Superior temporal gyrus (tissue), 1 donor: ENCODE measurements at regions not wholly inside any gene's neighbourhood (a gene's known extent, or its start where the extent isn't known, plus 50 kb on each side); places are given as distances from the start of the nearest gene placed in this dataset.

Source experiments
- DNase-seq: peaks from one replicate; pipeline ENCODE4 v3.0.0-alpha.2; 2016; ENCODE audit errors: extremely low spot score

DNA sequence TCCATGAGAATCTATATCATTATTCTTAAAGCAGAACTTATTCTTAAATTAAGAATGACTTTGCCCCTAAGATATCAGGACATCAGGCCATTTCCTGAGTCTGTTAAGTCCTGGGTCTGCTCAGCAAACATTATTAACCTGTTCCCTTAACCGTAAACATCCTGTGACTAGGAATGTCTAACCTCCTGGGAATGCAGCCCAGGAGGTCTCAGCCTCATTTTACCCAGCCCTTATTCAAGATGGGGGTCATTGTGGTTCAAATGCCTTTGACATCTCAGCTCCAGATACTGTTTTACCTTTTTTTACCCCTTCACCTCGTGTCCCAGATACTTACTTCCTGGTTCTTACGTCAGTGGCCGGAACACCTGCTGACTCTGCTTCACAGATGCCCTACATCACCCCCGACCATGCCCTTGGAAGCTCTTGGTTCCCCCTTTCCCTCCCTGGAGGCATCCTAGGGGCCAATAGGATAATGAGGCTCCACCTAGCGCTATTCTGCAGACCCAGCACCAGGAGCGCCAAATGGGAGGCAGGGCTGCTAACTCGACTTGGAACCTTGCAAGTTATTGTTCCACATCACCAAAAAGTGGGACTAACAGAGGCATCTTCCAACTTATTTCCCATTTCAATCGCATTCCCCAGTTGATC lies 182.5 kb downstream of the MED10 start:
- no peak for DNase-seq

DNA sequence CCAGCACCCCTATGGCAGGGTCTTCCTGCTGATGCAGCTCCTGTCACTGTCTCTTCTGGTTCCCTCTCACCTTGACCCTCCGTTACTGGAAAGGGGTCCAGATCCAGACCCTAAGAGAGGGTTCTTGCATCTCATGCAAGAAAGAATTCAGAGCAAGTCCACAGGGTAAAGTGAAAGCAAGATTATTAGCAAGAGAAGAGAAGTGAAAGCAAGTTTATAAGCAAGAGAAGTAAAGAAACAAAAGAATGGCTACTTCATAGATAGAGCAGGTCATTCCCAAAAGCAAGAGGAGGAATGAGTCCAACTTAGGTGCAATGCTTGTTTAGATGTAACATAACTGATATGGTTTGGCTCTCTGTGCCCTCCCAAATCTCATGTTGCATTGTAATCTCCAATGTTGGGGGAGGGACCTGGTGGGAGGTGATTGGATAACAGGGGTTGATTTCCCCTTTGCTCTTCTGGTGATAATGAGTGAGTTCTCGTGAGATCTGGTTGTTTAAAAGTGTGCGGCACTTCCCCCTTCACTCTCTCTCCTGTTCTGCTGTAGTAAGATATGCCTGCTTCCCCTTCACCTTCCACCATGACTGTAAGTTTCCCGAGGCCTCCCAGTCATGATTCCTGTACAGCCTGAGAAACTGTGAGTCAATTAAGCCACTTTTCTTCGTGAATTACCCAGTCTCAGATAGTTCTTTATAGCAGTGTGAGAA lies 183.3 kb downstream of the MED10 start:
- DNase-seq: no peak

DNA sequence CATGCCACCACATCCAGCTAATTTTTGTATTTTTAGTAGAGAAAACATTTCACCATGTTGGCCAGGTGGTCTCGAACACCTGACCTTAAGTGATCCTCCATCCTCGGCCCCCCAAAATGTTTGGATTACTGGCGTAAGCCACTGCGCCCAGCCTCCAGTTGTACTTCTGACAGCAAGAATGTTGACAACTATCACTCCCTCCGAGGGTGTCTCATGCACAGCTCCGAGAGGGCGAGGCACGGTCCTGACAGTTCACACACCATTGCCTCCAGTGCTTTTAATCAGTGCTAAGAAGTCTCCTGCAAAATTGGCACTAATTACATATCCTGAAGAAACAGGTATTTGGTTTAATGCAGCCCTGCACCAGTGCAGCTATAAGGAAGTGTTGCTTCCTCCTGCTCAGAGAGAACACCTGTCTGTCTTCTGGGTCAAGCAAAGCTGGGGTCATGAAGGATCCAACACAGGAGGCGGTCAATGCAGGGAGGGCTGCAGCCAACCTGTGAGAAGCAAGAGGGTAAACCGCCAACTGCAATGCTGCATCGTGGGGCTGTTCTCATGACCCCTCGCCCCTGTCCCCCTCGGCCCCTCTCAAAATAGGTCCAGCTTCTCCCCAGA lies 184.0 kb downstream of the MED10 start:
- DNase-seq: no peak

DNA sequence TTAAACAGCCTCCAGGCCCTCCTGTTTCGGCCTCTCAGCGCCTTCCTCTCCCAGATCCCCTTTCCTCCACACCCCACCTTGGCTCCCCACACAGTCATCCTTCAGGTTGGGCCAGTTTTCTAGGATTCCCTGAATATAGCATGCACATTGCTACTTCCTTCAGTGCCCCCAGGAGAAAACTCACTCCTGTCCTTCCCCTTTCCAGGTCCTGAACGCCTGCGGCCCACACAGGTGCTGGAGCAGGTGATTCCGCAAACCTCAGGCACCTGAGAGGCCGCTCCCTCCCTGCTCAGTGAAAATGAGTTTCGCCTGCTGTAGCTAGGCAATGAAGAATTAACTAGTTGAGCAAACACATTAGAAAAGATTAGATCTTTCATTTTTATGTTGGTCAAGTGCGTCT lies 185.0 kb downstream of the MED10 start:
- no peak for DNase-seq

DNA sequence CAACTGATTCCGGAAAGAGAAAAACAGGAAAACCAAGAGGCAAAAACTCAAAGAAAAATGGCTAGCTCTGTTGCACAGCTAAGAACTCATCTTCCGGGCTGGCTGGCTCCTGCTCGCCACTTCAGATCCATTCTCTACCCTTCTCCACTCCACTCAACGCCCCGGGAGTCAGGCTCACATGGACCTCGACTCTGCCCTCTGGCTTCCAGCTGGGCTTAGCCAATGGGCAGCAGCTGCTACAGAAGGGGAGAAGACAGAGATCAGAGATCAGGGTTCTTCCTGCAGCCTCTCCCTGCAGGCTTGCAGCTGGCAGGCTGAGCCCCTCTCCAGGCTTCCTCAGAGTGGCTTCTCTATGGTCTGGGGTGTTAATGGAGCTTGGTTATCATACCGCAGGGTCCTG lies 187.5 kb downstream of the MED10 start:
- no peak for DNase-seq

DNA sequence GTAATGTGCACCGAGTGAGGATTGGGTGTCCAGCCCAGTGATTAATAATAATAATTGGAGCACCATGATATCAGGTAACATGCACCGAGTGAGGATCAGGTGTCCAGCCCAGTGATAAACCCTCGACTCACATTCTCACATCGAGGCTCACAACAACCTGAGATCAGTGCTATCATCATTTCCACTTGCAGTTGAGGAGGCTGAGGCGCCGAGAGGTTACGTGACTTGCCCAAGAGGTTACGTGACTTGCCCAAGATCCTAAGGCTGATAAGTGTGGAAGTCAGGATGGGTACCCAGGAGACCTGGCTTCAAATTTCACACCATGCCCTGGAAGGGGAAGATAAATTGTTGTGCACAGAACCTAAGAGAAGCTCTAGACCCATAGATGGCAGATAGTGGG lies 189.4 kb downstream of the MED10 start:
- DNase-seq: no peak

DNA sequence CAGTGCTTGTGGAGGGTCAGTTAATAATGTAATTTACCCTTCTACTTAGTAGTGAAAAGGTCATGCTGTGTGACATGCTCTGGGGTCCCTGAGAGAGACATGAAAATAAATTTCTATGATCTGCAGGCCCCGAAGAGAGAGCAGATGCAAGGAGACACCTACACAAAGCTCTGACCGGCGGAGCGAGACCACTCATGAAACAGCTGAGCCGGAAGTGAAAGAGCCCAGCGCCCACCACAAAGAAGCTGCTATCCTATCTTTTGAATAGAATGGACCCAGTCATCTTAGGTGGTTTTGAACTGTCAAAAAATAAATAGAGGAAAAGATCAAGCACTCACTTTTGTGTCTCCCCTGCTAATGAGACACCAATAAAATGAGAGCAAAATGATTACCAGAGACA lies 190.0 kb downstream of the MED10 start:
- DNase-seq: no peak

DNA sequence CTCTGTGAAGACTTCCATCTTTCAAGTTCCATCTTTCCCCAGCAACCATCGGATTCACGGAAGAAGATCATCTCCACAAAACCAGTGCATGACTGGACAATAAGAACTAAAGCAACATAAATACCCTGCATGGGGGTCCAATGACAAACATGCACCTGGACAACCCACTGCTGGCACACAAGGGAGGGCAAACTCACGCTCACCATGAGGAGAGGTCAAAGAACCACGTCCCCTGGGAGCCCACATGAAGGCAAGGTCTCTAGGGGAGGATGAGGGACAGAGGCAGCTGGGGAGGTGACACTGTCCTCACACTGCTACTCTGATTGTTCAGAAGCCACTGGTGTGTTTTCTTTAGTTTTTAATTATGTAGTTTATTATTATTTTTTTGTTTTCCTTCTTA lies 190.8 kb downstream of the MED10 start:
- DNase-seq: no peak

DNA sequence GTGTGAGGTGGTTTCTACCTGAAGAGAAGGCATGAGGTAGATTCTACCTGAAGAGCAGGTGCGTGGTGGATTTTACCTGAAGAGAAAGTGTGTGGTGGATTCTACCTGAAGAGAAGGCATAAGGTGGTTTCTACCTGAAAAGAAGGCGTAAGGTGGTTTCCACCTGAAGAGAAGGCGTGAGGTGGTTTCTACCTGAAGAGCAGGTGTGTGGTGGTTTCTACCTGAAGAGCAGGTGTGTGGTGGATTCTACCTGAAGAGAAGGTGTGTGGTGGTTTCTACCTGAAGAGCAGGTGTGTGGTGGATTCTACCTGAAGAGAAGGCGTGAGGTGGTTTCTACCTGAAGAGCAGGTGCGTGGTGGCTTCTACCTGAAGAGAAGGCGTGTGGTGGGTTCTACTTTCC lies 192.8 kb downstream of the MED10 start:
- no peak for DNase-seq

DNA sequence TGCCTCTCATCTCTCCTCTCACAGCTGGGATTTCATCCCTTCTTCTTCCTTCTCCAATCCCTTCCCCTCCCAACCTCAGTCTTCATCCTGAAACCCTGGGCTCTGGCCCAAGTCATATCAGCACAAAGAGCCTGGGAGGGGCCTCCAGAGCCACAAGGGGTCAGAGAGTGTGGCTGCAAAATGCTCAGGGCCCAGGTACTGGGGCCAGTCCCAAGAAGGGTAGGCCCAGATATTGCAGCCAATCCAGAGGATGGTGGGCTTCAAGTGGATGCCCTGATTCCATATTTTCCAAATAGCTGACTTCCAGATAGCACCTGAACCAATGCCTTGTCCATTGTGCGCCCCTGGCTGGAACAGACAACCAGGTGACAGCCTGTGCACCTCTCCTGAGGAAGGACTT lies 193.9 kb downstream of the MED10 start:
- no peak for DNase-seq

DNA sequence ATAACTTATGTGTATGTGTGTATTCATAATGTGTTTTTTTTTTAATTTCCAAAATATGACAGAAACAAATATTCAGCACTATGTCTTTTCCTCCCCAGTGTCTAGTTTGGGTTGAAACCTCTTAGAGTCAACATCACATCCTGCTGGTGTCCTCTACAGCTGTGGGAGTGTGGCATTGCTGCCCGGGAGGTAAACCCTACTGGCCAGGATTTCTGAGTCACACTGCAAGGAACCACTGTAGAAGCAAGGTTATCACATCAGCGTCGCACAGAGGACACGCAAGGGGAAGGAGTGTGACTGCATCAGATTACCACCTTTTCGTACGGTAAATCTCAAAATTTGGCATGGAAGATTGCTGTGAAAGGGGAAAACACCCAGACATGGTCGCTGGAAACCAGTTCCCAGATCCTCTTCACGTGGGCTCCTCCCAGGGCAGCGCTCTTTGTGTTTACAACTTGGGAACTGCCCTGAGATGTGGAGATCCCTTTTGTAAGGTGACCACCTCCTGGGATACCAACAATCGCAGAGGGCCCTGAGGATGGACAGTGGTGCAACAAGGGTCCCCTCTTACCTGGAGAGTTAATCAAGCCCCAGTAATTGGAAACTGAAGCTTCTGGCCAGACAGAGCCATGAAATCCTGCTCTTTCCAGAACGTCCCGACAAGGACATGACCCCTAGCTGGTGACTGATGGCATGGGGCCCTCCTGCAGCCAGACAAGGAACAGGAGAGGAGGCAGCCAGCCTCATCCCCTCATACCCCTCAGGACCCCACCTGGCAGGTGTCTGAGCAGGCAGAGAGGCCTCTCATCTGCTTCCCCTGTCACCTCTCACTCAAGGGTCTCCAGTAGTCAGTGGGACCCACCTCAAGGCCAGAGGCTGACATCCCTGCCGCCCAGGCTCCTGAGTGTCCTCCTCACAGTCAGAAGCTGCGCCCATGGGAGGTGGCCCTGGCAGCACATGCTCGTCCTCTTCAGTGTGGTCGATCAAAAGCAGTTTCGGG lies 194.7 kb downstream of the MED10 start:
- DNase-seq: no peak

DNA sequence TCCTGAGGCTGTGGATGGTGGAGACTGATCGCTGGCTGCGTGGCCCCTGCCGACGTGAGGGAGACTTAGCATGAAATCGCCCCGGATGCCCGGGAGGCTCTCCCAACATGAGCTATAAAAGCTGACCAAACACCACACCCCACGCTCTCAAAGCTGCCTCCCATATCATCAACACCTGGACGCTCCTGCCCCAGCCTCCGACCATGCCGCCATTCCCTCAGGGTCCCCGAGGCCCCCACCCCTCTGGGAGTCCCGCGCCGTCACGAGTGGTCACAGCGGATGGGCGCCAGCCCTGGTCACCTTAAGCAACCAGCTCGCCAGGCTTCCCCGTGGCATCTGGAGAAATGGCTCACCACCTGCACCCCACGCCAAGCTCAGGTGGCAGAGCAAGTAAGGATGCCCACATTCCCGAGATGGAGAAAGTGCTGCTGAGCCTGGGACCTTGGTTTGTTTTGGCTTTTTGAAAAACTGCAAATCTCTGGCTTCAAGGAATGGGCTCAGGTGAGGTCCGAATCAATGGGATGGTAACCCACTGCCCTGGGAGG lies 196.0 kb downstream of the MED10 start:
- DNase-seq: no peak

DNA sequence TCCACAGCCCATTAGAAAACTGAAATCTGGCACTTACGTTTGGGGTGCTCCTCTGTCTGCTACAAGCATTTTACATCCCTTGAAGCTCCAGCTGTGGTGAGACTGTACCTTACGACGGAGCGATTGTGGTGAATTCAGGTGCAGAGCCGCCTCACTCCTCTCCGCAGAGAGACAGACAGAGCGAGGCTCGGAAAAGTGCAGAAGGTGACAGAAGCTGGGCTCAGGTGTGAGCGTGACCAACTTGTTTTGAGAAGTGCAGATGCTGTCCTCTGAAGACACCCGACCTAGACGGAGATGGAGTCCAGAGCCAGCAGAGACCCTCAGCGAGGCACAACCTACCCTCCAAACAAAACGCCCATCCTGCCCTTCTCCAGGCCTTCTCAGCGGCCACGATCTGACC lies 196.5 kb downstream of the MED10 start:
- no peak for DNase-seq

DNA sequence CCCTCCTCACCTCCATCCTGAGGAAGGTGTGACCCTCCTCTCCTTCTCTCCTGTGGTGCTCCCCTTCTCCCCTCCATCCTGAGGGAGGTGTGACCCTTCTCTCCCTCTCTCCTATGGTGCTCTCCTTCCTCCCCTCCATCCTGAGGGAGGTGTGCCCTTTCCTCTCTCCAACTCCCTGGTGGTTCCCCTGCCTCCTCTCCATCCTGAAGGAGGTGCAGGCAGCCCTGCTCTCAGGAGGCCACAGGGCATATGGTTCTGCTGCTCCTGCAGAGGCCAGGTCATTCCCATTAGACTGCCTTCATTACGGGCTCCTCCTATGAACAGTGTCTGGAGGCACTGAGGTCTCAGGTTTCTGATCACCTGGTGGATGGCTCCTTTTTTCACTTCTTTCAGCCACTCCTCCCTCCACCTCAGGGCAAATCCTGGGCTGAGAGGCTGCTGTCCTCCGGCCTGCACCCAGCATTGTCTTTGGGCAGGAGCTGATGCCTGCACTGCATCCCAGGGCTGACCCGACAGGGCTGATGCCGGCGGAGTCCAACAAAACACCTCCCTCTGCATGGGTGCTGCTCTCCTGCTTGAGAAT lies 197.1 kb downstream of the MED10 start:
- no peak for DNase-seq

DNA sequence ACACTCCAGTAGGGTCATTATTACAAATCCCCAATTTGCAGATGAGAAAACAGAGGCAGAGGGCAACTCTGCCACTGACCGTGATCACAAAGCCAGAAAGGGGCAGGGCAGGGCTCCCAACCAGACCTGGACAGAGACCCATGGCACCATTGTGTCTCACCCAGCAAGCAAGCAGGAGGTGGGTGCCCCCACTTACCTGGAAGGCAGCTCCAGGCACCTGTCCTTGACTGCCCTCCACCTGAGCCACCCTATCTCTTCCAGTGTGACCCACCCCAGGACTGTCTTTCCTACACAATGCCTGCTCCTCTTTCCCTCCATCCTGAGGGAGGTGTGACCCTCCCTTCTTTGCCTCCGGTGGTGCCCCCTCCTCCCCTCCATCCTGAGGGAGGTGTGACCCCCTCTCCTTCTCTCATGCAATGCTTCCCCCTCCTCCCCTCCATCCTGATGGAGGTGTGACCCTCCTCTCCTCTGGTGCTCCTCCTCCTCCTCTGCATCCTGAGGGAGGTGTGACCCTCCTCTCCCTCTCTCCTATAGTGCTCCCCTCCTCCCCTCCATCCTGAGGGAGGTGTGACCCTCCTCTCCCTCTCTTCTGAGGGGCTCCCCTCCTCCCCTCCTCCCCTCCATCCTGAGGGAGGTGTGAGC lies 198.0 kb downstream of the MED10 start:
- no peak for DNase-seq

DNA sequence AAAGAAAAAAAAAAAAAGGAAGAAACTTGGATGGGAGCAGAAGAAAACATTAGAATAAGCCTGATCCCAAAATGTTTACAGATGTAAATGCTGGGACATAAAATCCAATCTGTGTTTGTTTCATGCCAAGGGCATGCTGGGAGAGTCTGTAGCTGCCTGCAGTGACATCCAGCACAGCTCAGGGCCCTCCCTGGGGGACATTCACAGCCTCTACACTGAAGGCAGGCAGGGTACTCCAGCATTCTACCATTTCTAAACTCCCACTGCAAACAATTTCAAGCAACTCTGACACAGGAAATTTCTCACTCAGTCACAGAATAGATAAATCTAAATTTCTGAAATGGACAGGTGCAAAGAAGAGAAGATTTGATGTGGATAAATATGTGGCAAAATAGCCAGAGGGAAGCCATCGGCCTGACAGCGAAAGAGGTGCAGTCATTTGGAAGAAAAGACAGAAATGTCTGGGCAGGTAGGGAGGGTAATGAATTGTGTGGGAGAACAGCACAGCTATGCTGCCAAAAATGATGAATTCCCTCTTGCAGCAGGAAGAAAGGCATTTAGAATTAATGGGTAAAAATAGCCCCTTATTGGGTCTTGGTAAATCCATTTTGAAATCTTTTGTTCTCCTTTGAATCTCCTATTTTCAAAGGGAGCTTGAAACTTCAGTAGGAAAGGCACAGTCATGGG lies 199.4 kb downstream of the MED10 start:
- no peak for DNase-seq

DNA sequence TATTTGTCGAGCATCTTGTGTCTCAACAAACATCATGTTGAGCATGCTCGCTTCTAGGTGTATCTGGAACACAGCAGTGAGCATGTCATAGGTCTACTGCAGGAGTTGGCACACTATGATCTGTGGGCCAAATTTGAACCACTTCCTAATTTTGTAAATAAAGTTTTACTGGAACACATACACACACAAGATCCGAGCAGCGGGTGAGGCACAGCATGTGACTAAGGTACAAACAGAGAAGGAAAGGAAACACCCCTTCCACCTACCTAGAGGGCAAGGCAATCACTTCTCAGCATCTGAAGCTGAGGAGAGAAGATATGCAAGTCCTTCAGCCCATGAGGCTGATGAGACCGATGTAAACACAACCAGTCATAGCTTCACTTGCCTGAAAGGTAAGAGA lies 200.4 kb downstream of the MED10 start:
- no peak for DNase-seq

DNA sequence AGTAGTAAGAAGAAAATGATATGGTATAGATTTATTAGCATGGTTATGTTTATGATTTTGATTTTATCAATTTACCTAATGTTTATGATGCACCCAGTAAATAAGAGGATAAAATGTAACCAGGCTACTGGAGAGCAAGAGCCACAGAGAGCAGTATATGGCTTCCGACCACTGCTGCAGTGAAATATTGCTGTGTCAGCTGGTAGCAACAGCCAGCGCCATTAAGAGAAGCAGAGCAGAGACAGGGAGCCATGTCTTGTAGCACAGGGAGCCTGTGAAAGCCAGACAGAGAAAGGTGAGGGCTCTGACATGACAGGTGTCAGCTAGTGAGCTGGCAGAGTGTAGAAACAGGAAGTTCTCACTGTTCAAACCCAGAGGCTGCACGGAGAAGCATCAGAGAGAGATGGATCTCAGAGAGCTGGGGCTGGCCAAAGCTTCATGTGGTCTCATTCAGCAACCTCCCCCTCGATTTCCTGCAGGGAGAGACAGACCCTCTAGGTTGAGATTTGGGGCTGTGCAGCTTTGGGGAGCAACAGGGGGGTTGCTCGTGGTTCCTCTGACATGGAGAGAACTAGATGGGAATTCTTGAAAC lies 202.1 kb downstream of the MED10 start:
- DNase-seq: no peak

DNA sequence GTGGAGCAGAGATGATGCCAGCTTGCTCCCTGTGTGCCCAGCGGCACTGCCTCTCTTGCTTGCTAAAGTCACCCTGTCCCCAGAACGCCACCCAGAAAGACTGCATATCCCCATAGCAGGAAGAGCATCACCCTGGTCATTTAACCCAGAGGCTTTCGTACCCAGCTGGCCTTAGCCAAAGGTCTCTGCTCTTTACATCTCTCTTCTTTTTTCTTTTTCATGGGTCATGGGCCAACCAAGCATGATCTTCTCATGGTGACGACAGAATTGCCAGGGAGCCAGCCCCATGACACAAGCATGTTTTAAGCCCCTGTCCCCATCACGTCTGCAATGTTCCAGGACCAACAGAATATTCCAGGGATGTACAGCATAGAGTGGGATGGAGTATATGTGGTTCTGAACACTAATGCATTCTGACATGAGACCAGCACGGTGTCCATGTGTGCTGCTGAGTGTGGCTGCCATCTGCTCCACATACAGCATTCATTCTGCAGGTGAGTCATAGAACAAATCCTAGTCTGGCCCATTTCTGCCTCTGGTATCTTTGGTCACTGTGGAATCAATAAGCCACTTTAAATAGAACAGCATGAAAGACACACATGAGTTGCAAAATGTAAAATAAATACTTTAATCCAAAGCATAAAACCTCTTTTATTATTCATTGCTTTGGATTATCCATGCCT lies 203.0 kb downstream of the MED10 start:
- no peak for DNase-seq
